ENCODE measurements at regions not wholly inside any gene's neighbourhood (a gene's known extent, or its start where the extent isn't known, plus 50 kb on each side); places are given as distances from the start of the nearest gene placed in this dataset.

GRCh38 chr7:54632696-54633095 lies 90.5 kb downstream of the VSTM2A start:
- no peak for DNase-seq

DNA sequence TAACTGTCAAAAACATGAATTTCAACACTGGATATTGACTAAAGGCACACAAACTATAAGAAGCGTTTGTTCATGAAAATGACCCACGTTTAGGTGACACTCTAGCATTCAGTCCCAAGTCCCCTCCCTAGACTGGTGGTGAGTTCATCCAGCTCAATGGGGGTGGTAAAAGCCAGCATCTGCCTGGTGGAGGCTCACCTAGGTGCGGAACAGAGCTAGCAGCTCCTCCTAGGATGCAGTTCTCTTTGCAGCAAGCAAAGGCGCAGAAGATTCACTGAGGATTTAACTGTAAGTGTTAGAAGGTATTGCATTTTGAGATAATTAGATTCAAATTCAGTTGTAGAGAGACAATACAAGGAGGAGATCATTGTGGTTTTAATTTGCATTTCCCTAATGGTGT lies 87.6 kb downstream of the VSTM2A start:
- no peak for DNase-seq

DNA sequence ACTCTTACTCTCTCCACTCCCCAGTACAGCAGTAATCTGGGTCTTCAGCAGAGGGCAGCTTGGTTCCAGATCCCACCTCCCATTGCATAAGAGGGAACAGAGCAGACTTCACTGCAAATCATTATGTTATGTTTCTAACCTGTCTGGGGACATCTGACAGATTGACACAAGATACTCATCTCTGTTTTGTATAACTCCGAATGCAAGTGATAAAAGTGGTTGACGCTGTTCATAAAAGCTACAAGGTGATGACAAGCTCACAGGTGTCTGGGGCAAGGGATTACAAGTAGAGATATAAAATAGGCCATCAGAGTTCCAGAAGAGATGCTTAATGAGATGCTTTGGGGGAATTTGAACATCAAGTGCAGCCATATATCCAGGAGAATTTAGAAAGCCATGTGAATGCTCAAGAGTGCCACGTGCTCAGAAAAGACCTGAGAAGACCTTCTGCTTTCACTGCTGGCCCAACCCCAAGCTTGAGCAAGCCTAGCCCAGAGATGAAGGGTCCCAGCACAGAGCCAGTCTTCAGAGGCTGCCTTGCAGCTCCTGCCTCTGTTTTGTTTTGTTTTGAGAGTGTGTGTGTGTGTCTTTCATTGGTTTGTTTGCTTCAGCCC lies 80.6 kb downstream of the VSTM2A start:
- DNase-seq, result no peak

Measured in hypothalamus (tissue), 51 donors.